ENCODE measurements at regions not wholly inside any gene's neighbourhood (a gene's known extent, or its start where the extent isn't known, plus 50 kb on each side); places are given as distances from the start of the nearest gene placed in this dataset.

- no peak overlapping the region for H3K27ac Mint-ChIP-seq
- no peaks in the 10 kb centered on the region for H3K36me3 Mint-ChIP-seq (ENCODE audit: insufficient read depth in 2 of 2)
- H3K4me1 Mint-ChIP-seq (ENCODE audit: low read depth), result peaks cover 10% of the 10 kb centered on the region
- DNase-seq, result no peak
- H3K4me3 Mint-ChIP-seq, result no peak overlapping the region
- no peak for ATAC-seq (replicated peaks in 1 of 2)
- H3K27me3 Mint-ChIP-seq (ENCODE audit: low read depth), result no peaks in the 10 kb centered on the region
- peaks cover 2% of the 10 kb centered on the region in 2 donors for H3K9me3 Mint-ChIP-seq
Observed at GRCh38 chr3:113105093-113105449, 106.3 kb upstream of the BOC start.

- Mint-ChIP-seq H3K4me3 (no peak overlapping the region), H3K27ac (no peak overlapping the region), H3K4me1 (ENCODE audit: low read depth) (peaks cover 16% of the 10 kb centered on the region), H3K9me3 (peaks cover 2% of the 10 kb centered on the region in 2 donors), H3K27me3 (ENCODE audit: low read depth) (no peaks in the 10 kb centered on the region), H3K36me3 (ENCODE audit: insufficient read depth in 2 of 2) (no peaks in the 10 kb centered on the region)
- DNase-seq, result no peak
- no peak for ATAC-seq (replicated peaks in 1 of 2)
Observed at GRCh38 chr3:113105966-113106660, 105.2 kb upstream of the BOC start.

- DNase-seq, result no peak
- no peaks in the 10 kb centered on the region for H3K9me3 Mint-ChIP-seq
- ATAC-seq (replicated peaks in 1 of 2), result no peak
- peaks cover 50% of the 10 kb centered on the region for H3K4me1 Mint-ChIP-seq (ENCODE audit: low read depth)
- no peak overlapping the region for H3K27ac Mint-ChIP-seq
- H3K36me3 Mint-ChIP-seq (ENCODE audit: insufficient read depth in 2 of 2), result no peaks in the 10 kb centered on the region
- H3K27me3 Mint-ChIP-seq (ENCODE audit: low read depth), result no peaks in the 10 kb centered on the region
- H3K4me3 Mint-ChIP-seq, result no peak overlapping the region
Observed at GRCh38 chr3:113110267-113110666, 101.1 kb upstream of the BOC start.

- peaks cover 50% of the 10 kb centered on the region for H3K4me1 Mint-ChIP-seq (ENCODE audit: low read depth)
- DNase-seq (peak; percentile 8 to 32), ATAC-seq (replicated peaks in 1 of 2) (peak; percentile 94 to 98)
- no peaks in the 10 kb centered on the region for H3K27me3 Mint-ChIP-seq (ENCODE audit: low read depth)
- peak overlapping the region in 1 of 2 donors; percentile 48 for H3K4me3 Mint-ChIP-seq
- no peak overlapping the region for H3K27ac Mint-ChIP-seq
- H3K36me3 Mint-ChIP-seq (ENCODE audit: insufficient read depth in 2 of 2), result no peaks in the 10 kb centered on the region
- H3K9me3 Mint-ChIP-seq, result no peaks in the 10 kb centered on the region
Observed at GRCh38 chr3:113111011-113111707, 100.2 kb upstream of the BOC start.

- no peak overlapping the region for H3K4me3 Mint-ChIP-seq
- ATAC-seq (replicated peaks in 1 of 2), result peak; percentile 28 to 50
- H3K9me3 Mint-ChIP-seq, result no peaks in the 10 kb centered on the region
- no peaks in the 10 kb centered on the region for H3K27me3 Mint-ChIP-seq (ENCODE audit: low read depth)
- no peaks in the 10 kb centered on the region for H3K36me3 Mint-ChIP-seq (ENCODE audit: insufficient read depth in 2 of 2)
- peaks cover 57% of the 10 kb centered on the region for H3K4me1 Mint-ChIP-seq (ENCODE audit: low read depth)
- H3K27ac Mint-ChIP-seq, result no peak overlapping the region
- no peak for DNase-seq
Observed at GRCh38 chr3:113113361-113113760, 98.0 kb upstream of the BOC start.

GRCh38 chr3:113117511-113118234, 93.7 kb upstream of the BOC start:
- Mint-ChIP-seq H3K4me1 (ENCODE audit: low read depth) (peaks cover 27% of the 10 kb centered on the region), H3K9me3 (no peaks in the 10 kb centered on the region), H3K4me3 (no peak overlapping the region), H3K36me3 (ENCODE audit: insufficient read depth in 2 of 2) (no peaks in the 10 kb centered on the region), H3K27ac (no peak overlapping the region), H3K27me3 (ENCODE audit: low read depth) (no peaks in the 10 kb centered on the region)
- DNase-seq, result no peak
- ATAC-seq (replicated peaks in 1 of 2), result no peak

- Mint-ChIP-seq H3K4me1 (ENCODE audit: low read depth) (peaks cover 21% of the 10 kb centered on the region), H3K36me3 (ENCODE audit: insufficient read depth in 2 of 2) (no peaks in the 10 kb centered on the region), H3K27me3 (ENCODE audit: low read depth) (no peaks in the 10 kb centered on the region), H3K4me3 (no peak overlapping the region), H3K9me3 (no peaks in the 10 kb centered on the region), H3K27ac (no peak overlapping the region)
- DNase-seq (no peak), ATAC-seq (replicated peaks in 1 of 2) (no peak)
Observed at GRCh38 chr3:113118336-113118735, 93.0 kb upstream of the BOC start.

- H3K27ac Mint-ChIP-seq, result no peak overlapping the region
Observed at GRCh38 chr3:113124256-113124830, 87.0 kb upstream of the BOC start.

GRCh38 chr3:113125951-113126350, 85.4 kb upstream of the BOC start:
- Mint-ChIP-seq H3K4me1 (ENCODE audit: low read depth) (peaks cover 8% of the 10 kb centered on the region), H3K4me3 (no peak overlapping the region)
- no peak for ATAC-seq (replicated peaks in 1 of 2)

More at GRCh38 chr3:113124256-113124830, 87.0 kb upstream of the BOC start:
- DNase-seq, result no peak
- no peaks in the 10 kb centered on the region for H3K9me3 Mint-ChIP-seq
- no peaks in the 10 kb centered on the region for H3K27me3 Mint-ChIP-seq (ENCODE audit: low read depth)
- no peaks in the 10 kb centered on the region for H3K36me3 Mint-ChIP-seq (ENCODE audit: insufficient read depth in 2 of 2)
- H3K4me1 Mint-ChIP-seq (ENCODE audit: low read depth), result peaks cover 8% of the 10 kb centered on the region
- H3K4me3 Mint-ChIP-seq, result no peak overlapping the region
- no peak for ATAC-seq (replicated peaks in 1 of 2)

GRCh38 chr3:113128386-113129015, 82.9 kb upstream of the BOC start:
- Mint-ChIP-seq H3K4me1 (ENCODE audit: low read depth) (peaks cover 8% of the 10 kb centered on the region), H3K4me3 (no peak overlapping the region), H3K9me3 (no peaks in the 10 kb centered on the region), H3K27ac (no peak overlapping the region), H3K27me3 (ENCODE audit: low read depth) (no peaks in the 10 kb centered on the region), H3K36me3 (ENCODE audit: insufficient read depth in 2 of 2) (no peaks in the 10 kb centered on the region)
- ATAC-seq (replicated peaks in 1 of 2) (no peak), DNase-seq (no peak)

More at GRCh38 chr3:113125951-113126350, 85.4 kb upstream of the BOC start:
- H3K27me3 Mint-ChIP-seq (ENCODE audit: low read depth), result no peaks in the 10 kb centered on the region
- no peaks in the 10 kb centered on the region for H3K9me3 Mint-ChIP-seq
- H3K27ac Mint-ChIP-seq, result no peak overlapping the region
- H3K36me3 Mint-ChIP-seq (ENCODE audit: insufficient read depth in 2 of 2), result no peaks in the 10 kb centered on the region
- DNase-seq, result no peak

GRCh38 chr3:113129168-113129567, 82.2 kb upstream of the BOC start:
- Mint-ChIP-seq H3K27me3 (ENCODE audit: low read depth) (no peaks in the 10 kb centered on the region), H3K27ac (no peak overlapping the region), H3K9me3 (no peaks in the 10 kb centered on the region), H3K4me1 (ENCODE audit: low read depth) (peaks cover 5% of the 10 kb centered on the region), H3K36me3 (ENCODE audit: insufficient read depth in 2 of 2) (no peaks in the 10 kb centered on the region), H3K4me3 (no peak overlapping the region)
- DNase-seq (no peak), ATAC-seq (replicated peaks in 1 of 2) (no peak)

GRCh38 chr3:113132571-113132996, 78.8 kb upstream of the BOC start:
- H3K4me1 Mint-ChIP-seq (ENCODE audit: low read depth), result no peaks in the 10 kb centered on the region
- ATAC-seq (replicated peaks in 1 of 2) (no peak), DNase-seq (no peak)
- H3K27ac Mint-ChIP-seq, result no peak overlapping the region
- no peak overlapping the region for H3K4me3 Mint-ChIP-seq
- no peaks in the 10 kb centered on the region for H3K9me3 Mint-ChIP-seq
- no peaks in the 10 kb centered on the region for H3K27me3 Mint-ChIP-seq (ENCODE audit: low read depth)
- no peaks in the 10 kb centered on the region for H3K36me3 Mint-ChIP-seq (ENCODE audit: insufficient read depth in 2 of 2)

GRCh38 chr3:113133140-113133539, 78.2 kb upstream of the BOC start:
- Mint-ChIP-seq H3K4me3 (no peak overlapping the region), H3K27ac (no peak overlapping the region), H3K4me1 (ENCODE audit: low read depth) (no peaks in the 10 kb centered on the region), H3K27me3 (ENCODE audit: low read depth) (no peaks in the 10 kb centered on the region), H3K36me3 (ENCODE audit: insufficient read depth in 2 of 2) (no peaks in the 10 kb centered on the region), H3K9me3 (no peaks in the 10 kb centered on the region)
- no peak for ATAC-seq (replicated peaks in 1 of 2)
- DNase-seq, result no peak

Measured in activated T-cell treated with anti-CD3 and anti-CD28 coated beads, Interleukin-2, amount 50 U/mL, for 72 hours (primary cell).